ENCODE measurements at regions not wholly inside any gene's neighbourhood (a gene's known extent, or its start where the extent isn't known, plus 50 kb on each side); places are given as distances from the start of the nearest gene placed in this dataset.

GRCh38 chr7:115267503-115267902 lies 345.6 kb downstream of the MDFIC start:
- no peak for DNase-seq

- DNase-seq: no peak
Measured at GRCh38 chr7:115260381-115260780, 338.5 kb downstream of the MDFIC start.

- DNase-seq: no peak
Measured at GRCh38 chr7:115252461-115252860, 330.6 kb downstream of the MDFIC start.

GRCh38 chr7:115249080-115249479 lies 327.2 kb downstream of the MDFIC start:
- no peak for DNase-seq

- DNase-seq: no peak
Measured at GRCh38 chr7:115241151-115241550, 319.3 kb downstream of the MDFIC start.

GRCh38 chr7:115240242-115240641 lies 318.3 kb downstream of the MDFIC start:
- no peak for DNase-seq

GRCh38 chr7:115235075-115235474 lies 313.2 kb downstream of the MDFIC start:
- no peak for DNase-seq

GRCh38 chr7:115233809-115234208 lies 311.9 kb downstream of the MDFIC start:
- no peak for DNase-seq

GRCh38 chr7:115232041-115232440 lies 310.1 kb downstream of the MDFIC start:
- DNase-seq: no peak

GRCh38 chr7:115230882-115231571 lies 309.1 kb downstream of the MDFIC start:
- DNase-seq: no peak

- no peak for DNase-seq
Measured at GRCh38 chr7:115229401-115230105, 307.7 kb downstream of the MDFIC start.

GRCh38 chr7:115227473-115228235 lies 305.8 kb downstream of the MDFIC start:
- DNase-seq: no peak

- DNase-seq: no peak
Measured at GRCh38 chr7:115226410-115226809, 304.5 kb downstream of the MDFIC start.

- DNase-seq: no peak
Measured at GRCh38 chr7:115224922-115225321, 303.0 kb downstream of the MDFIC start.

GRCh38 chr7:115223959-115224358 lies 302.1 kb downstream of the MDFIC start:
- DNase-seq: no peak

GRCh38 chr7:115221456-115221855 lies 299.6 kb downstream of the MDFIC start:
- DNase-seq: no peak

- no peak for DNase-seq
Measured at GRCh38 chr7:115218076-115218475, 296.2 kb downstream of the MDFIC start.

- DNase-seq: no peak
Measured at GRCh38 chr7:115217373-115217772, 295.5 kb downstream of the MDFIC start.

- no peak for DNase-seq
Measured at GRCh38 chr7:115216652-115217051, 294.8 kb downstream of the MDFIC start.

- DNase-seq: no peak
Measured at GRCh38 chr7:115211171-115211570, 289.3 kb downstream of the MDFIC start.

- DNase-seq: no peak
Measured at GRCh38 chr7:115210552-115210951, 288.7 kb downstream of the MDFIC start.

GRCh38 chr7:115208710-115209560 lies 287.0 kb downstream of the MDFIC start:
- DNase-seq: no peak

Data from right kidney (tissue), 1 donor.